Testis (tissue), 2 donors: ENCODE measurements at regions not wholly inside any gene's neighbourhood (a gene's known extent, or its start where the extent isn't known, plus 50 kb on each side); places are given as distances from the start of the nearest gene placed in this dataset.
"Not testable (repeated sequence)": the region's sequence is repeated elsewhere in the genome, so short reads cannot be mapped to it uniquely, and the experiment has no call there.

Experiments used
- DNase-seq: peaks from one replicate; pipeline ENCODE4 v3.0.0-alpha.2; 2019
- H3K27ac ChIP-seq, 2 donors: fragments of 200-600 bp; sonication (generic); one replicate each; pipeline ENCODE4 v1.5.1; 2019
- H3K27me3 ChIP-seq: fragments of 200-600 bp; sonication (generic); one replicate; pipeline ENCODE4 v1.5.1; 2019
- H3K36me3 ChIP-seq: fragments of 200-600 bp; sonication (generic); one replicate; pipeline ENCODE4 v1.5.1; 2017; ENCODE audit warnings: low read depth; ENCODE audit errors: missing control alignments
- H3K4me1 ChIP-seq: fragments of 200-600 bp; sonication (generic); one replicate; pipeline ENCODE4 v1.5.1; 2019
- H3K4me3 ChIP-seq, 2 donors: fragments of 200-600 bp; sonication (generic); one replicate each; pipeline ENCODE4 v1.5.1; 2017 to 2019
- H3K9me3 ChIP-seq: fragments of 200-600 bp; sonication (generic); one replicate; pipeline ENCODE4 v1.5.1; 2017
- POLR2A ChIP-seq: fragments of 450-650 bp; IDR thresholded peaks from one replicate; pipeline ENCODE4 v1.6.1; 2017; ENCODE audit warnings: antibody characterized with exemption, mild to moderate bottlenecking, moderate library complexity
- WGBS, 2 donors: methylation state at CpG; one replicate each; pipeline ENCODE4 v1.1.5; 2018; 5-methylcytosine and 5-hydroxymethylcytosine counted together
- intact Hi-C: fragments of 100-400 bp; cut with DNase I; formaldehyde crosslinking; loops from one replicate; pipeline ENCODE4 v1.15.1; 2023; ENCODE audit warnings: low total_unique reads
- TF ChIP-seq, protein P1 (sequence below), 3 experiments: fragments of 450-650 bp in 2 of 3; fragments of 200-600 bp in 1 of 3; sonication (generic) in 1 of 3; IDR thresholded peaks; one replicate each; pipeline ENCODE4 v1.5.1; 2016 to 2019; ENCODE audit warnings: antibody characterized with exemption in 3 of 3, mild to moderate bottlenecking in 2 of 3, moderate library complexity in 1 of 3

DNA sequence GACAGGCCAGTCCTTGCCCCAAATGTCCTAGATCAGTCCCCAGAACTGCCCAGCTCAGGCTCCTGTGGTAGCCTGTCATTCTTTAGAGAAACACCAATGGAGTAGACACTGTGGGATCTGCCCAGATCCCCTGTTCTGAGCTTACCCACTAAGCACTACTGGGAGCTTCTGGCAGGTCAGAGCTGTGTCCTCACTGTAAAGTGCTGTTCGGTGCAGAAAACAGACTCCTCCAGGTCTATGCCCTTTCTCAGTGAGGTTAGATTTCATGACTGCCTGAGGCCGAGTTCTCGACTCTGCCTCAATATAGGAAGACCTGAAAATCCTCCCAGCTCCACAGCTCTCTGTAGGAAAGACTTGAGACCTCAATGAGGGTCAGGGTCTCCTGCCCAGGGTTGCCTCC is 67.5 kb upstream of the IGLL5 start:
- H3K36me3 ChIP-seq: no peaks in the 10 kb centered on the region
- no peak for DNase-seq
- no peak overlapping the region for H3K27ac ChIP-seq
- WGBS, 2 donors: 89 to 90% methylated on average over 3 of the region's 3 CpGs
- no peaks in the 10 kb centered on the region for H3K9me3 ChIP-seq
- intact Hi-C loops: no loop called here
- H3K4me3 ChIP-seq: no peak overlapping the region
- H3K27me3 ChIP-seq: no peaks in the 10 kb centered on the region
- TF ChIP-seq POLR2A: no peak
- TF ChIP-seq, protein P1, sequence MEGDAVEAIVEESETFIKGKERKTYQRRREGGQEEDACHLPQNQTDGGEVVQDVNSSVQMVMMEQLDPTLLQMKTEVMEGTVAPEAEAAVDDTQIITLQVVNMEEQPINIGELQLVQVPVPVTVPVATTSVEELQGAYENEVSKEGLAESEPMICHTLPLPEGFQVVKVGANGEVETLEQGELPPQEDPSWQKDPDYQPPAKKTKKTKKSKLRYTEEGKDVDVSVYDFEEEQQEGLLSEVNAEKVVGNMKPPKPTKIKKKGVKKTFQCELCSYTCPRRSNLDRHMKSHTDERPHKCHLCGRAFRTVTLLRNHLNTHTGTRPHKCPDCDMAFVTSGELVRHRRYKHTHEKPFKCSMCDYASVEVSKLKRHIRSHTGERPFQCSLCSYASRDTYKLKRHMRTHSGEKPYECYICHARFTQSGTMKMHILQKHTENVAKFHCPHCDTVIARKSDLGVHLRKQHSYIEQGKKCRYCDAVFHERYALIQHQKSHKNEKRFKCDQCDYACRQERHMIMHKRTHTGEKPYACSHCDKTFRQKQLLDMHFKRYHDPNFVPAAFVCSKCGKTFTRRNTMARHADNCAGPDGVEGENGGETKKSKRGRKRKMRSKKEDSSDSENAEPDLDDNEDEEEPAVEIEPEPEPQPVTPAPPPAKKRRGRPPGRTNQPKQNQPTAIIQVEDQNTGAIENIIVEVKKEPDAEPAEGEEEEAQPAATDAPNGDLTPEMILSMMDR (IDR thresholded peaks at IDR 0.05): no peak
- no peaks in the 10 kb centered on the region for H3K4me1 ChIP-seq

DNA sequence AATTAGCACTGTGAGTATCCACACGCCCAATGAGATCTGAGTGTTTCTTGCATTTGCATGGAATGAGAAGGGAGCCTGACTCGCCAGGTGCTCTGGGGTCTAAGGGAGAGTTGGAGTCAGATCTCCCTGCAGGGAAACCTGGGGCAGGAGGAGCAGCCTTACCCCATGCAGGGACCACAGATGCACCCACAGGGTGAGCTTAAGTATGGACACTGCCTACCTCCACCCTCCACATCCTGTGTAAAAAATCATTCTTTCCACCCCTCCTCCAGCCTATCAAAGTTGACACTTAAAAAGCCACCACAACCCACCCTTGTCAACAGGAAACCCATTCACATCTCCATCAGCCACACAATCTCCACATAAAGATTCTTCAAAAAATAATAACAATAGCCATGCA is 67.0 kb upstream of the IGLL5 start:
- Histone ChIP-seq H3K9me3 (no peaks in the 10 kb centered on the region), H3K36me3 (no peaks in the 10 kb centered on the region)
- WGBS, 2 donors: 86 to 100% methylated on average over 2 of the region's 2 CpGs

DNA sequence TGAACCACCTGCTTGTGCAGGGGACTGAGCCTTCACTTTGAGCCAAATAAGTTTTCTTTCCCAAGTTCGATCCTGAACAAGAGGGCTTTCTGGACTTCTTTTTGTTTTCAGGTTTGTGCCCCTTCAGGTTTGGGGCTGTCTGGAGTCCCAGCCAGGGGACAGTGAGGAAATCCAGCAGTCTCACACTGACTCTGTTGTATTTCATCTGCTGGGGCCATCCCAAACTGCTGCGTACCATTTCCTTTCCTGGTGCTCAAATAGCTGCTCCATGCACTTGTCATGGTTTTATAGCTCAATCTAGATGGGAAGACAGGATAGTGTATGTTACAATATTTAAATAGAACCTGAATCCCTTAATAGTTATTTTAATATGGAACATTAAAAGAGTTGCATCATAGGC is 66.3 kb upstream of the IGLL5 start:
- Histone ChIP-seq H3K4me3 (no peak overlapping the region), H3K4me1 (no peaks in the 10 kb centered on the region), H3K9me3 (no peaks in the 10 kb centered on the region), H3K36me3 (no peaks in the 10 kb centered on the region), H3K27ac (no peak overlapping the region), H3K27me3 (no peaks in the 10 kb centered on the region)
- DNase-seq: no peak
- intact Hi-C loops: no loop called here
- TF ChIP-seq, protein P1 (IDR thresholded peaks at IDR 0.05): no peak
- TF ChIP-seq POLR2A: no peak
- 89 to 90% methylated on average over 2 of the region's 2 CpGs for WGBS, 2 donors

More for the DNA sequence above, 67.0 kb upstream of the IGLL5 start:
- Histone ChIP-seq H3K4me1 (no peaks in the 10 kb centered on the region), H3K4me3 (no peak overlapping the region), H3K27me3 (no peaks in the 10 kb centered on the region), H3K27ac (no peak overlapping the region)
- intact Hi-C loops: no loop called here
- no peak for DNase-seq
- TF ChIP-seq, protein P1 (IDR thresholded peaks at IDR 0.05): no peak
- no peak for TF ChIP-seq POLR2A

DNA sequence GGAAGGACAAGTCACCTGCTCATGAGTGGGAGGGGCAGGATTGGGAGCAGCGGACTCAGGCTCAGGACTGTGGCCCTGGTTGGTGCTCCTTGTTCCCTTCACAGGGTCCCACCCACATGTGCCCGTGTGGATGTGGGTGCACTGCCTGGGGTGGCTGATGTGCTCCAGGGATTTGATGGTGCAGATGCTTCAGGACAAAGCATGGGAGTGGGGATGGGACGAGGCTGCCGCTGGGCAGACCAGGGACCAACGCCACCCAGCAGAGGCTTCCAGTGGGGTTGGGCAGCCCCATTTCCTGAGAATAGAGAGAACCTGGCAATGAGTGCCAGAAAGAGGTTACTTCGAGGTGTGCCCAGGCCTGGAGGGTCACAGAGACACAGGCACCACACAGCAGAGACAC is 65.5 kb upstream of the IGLL5 start:
- no peaks in the 10 kb centered on the region for H3K4me1 ChIP-seq
- TF ChIP-seq POLR2A: no peak
- TF ChIP-seq, protein P1 (IDR thresholded peaks at IDR 0.05): no peak
- no peak overlapping the region for H3K4me3 ChIP-seq
- DNase-seq: no peak
- H3K27me3 ChIP-seq: no peaks in the 10 kb centered on the region
- 85 to 88% methylated on average over 6 of the region's 6 CpGs for WGBS, 2 donors
- no peak overlapping the region for H3K27ac ChIP-seq
- intact Hi-C loops: no loop called here
- H3K9me3 ChIP-seq: no peaks in the 10 kb centered on the region
- H3K36me3 ChIP-seq: no peaks in the 10 kb centered on the region

DNA sequence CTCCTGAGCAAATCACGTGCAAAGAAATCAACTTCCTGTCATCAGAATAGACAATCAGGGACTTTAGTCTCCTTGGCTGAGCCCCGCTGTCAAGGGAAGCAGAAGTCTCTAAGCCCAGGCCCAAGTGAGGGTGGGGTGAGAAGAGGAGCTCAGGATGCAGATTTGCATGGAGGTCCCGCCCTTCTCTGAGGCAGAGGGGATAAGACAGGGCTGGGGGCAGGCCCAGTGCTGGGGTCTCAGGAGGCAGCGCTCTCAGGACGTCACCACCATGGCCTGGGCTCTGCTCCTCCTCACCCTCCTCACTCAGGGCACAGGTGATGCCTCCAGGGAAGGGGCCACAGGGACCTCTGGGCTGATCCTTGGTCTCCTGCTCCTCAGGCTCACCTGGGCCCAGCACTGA is 65.1 kb upstream of the IGLL5 start:
- H3K36me3 ChIP-seq, H3K9me3 ChIP-seq, H3K4me3 ChIP-seq, H3K27ac ChIP-seq, DNase-seq, H3K4me1 ChIP-seq, H3K27me3 ChIP-seq, intact Hi-C loops: not testable (repeated sequence)
- 81 to 100% methylated on average over 3 to 5 of the region's 5 CpGs for WGBS, 2 donors
